K562 (cell line): ENCODE measurements at regions not wholly inside any gene's neighbourhood (a gene's known extent, or its start where the extent isn't known, plus 50 kb on each side); places are given as distances from the start of the nearest gene placed in this dataset.

Source experiments
- ATAC-seq: fragments of 200-7000 bp; cut with Tn5 transposase; 3 replicates; pipeline ENCODE4 v1.9.1; 2020; ENCODE audit warnings: moderate library complexity
- BruUV-seq: library from RNA; stranded (reverse); fragments of 400-500 nt; replicated peaks from 2 replicates; lab custom pipeline; 2021; lab: Mats Ljungman, UMichigan
- CTCF ChIA-PET: fragments of 300-600 bp; formaldehyde crosslinking; extraction: SDS; loops from one replicate; lab custom pipeline; 2021; ENCODE audit warnings: low intra/inter-chr PET ratio; lab: Yijun Ruan, JAX
- POLR2A ChIA-PET: fragments of 300-600, 350-650 bp; sonication (Branson Sonifier 250); formaldehyde crosslinking; extraction: SDS; loops from one replicate; lab custom pipeline; 2021; ENCODE audit warnings: antibody characterized with exemption, inconsistent platforms; lab: Yijun Ruan, JAX
- DNase-seq, 4 experiments: peaks; one replicate each; pipeline versions ENCODE4 v3.0.0 to v3.0.0-alpha.2; 2011 to 2018; ENCODE audit warnings: low spot score in 3 of 4, mixed read lengths in 3 of 4; ENCODE audit errors: extremely low read depth in 1 of 4
- FAIRE-seq: peaks from 2 replicates; lab custom pipeline; 2011; peaks lifted over from hg19 to GRCh38; lab: Jason Lieb, UNC
- H2AFZ ChIP-seq: 2 replicates; pipeline ENCODE4 v1.6.0; 2011; ENCODE audit warnings: low read depth, low read length, control low read depth, inconsistent platforms
- H3K27ac ChIP-seq: fragments of 200-600 bp; 3 replicates; pipeline ENCODE4 v1.8.0; 2011; ENCODE audit warnings: low read depth, mild to moderate bottlenecking, control low read depth, inconsistent platforms, low read length, moderate library complexity, mixed read lengths; ENCODE audit errors: extremely low read depth
- H3K27me3 ChIP-seq, 2 experiments: fragments of 300-600 bp in 1 of 2; 2 replicates in 1 of 2; 3 replicates in 1 of 2; pipeline versions ENCODE4 v1.6.0 to v1.8.0; 2011; ENCODE audit warnings: inconsistent platforms in 2 of 2, low read length in 2 of 2, mild to moderate bottlenecking in 1 of 2, mixed read lengths in 1 of 2, moderate library complexity in 1 of 2; ENCODE audit not compliant: control insufficient read depth in 2 of 2, insufficient read depth in 2 of 2
- H3K36me3 ChIP-seq: fragments of 300-600 bp; 3 replicates; pipeline ENCODE4 v1.8.0; 2011; ENCODE audit warnings: mild to moderate bottlenecking, low read length, inconsistent platforms; ENCODE audit not compliant: control insufficient read depth, insufficient read depth
- H3K4me1 ChIP-seq, 2 experiments: fragments of 200-600 bp in 1 of 2; replicated peaks in 1 of 2; 2 replicates in 1 of 2; 3 replicates in 1 of 2; pipeline versions ENCODE4 v1.5.1 to v1.8.0; 2011; ENCODE audit warnings: inconsistent platforms in 2 of 2, low read length in 2 of 2, mild to moderate bottlenecking in 1 of 2, mixed read lengths in 1 of 2, moderate library complexity in 1 of 2; ENCODE audit not compliant: control insufficient read depth in 2 of 2, insufficient read depth in 2 of 2
- H3K4me2 ChIP-seq: 2 replicates; pipeline ENCODE4 v1.6.1; 2011; ENCODE audit warnings: low read length, control low read depth, inconsistent platforms, mixed read lengths; ENCODE audit not compliant: insufficient read depth
- H3K4me3 ChIP-seq: fragments of 200-600 bp; sonication (generic), shearing (Covaris generic); 2 replicates; pipeline ENCODE4 v1.5.1; 2016; ENCODE audit warnings: control low read depth, inconsistent platforms
- H3K79me2 ChIP-seq: fragments of 200-600 bp; 3 replicates; pipeline ENCODE4 v1.8.0; 2011; ENCODE audit warnings: low read length, inconsistent platforms; ENCODE audit not compliant: control insufficient read depth, insufficient read depth
- H3K9ac ChIP-seq, 2 experiments: 2 replicates each; pipeline versions ENCODE4 v1.6.0 to v1.6.1; 2011; ENCODE audit warnings: low read depth in 2 of 2, low read length in 2 of 2, control low read depth in 1 of 2, inconsistent platforms in 1 of 2, mild to moderate bottlenecking in 1 of 2, mixed read lengths in 1 of 2; ENCODE audit not compliant: insufficient read depth in 1 of 2
- H3K9me1 ChIP-seq: one replicate; pipeline ENCODE4 v1.6.0; 2011; ENCODE audit warnings: inconsistent platforms, mild to moderate bottlenecking, low read length, moderate library complexity; ENCODE audit not compliant: control insufficient read depth, insufficient read depth
- H3K9me3 ChIP-seq: replicated peaks from 2 replicates; pipeline ENCODE4 v1.5.1; 2011; ENCODE audit warnings: low read depth, low read length, inconsistent platforms; ENCODE audit not compliant: control insufficient read depth, insufficient read depth
- H4K20me1 ChIP-seq: replicated peaks from 2 replicates; pipeline ENCODE4 v1.6.1; 2011; ENCODE audit warnings: low read length, inconsistent platforms, mixed read lengths; ENCODE audit not compliant: control insufficient read depth, insufficient read depth
- EHMT2 ChIP-seq: fragments of 450-650 bp; IDR thresholded peaks from 2 replicates; pipeline ENCODE4 v1.6.1; 2018; ENCODE audit warnings: antibody characterized with exemption
- WGBS: fragments of 100-300 bp; shearing (Covaris generic); methylation state at CpG from one replicate; pipeline ENCODE4 v1.1.6; 2016; ENCODE audit warnings: low coverage, mixed read lengths; ENCODE audit not compliant: insufficient coverage; ENCODE audit errors: missing lambda C conversion rate; 5-methylcytosine and 5-hydroxymethylcytosine counted together
- in situ Hi-C: fragments of 300-500 bp; cut with MboI; formaldehyde crosslinking; loops from 4 replicates; pipeline ENCODE4 v1.15.0; 2018; ENCODE audit warnings: inconsistent platforms, mixed read lengths
- intact Hi-C: fragments of 100-400 bp; cut with micrococcal nuclease; formaldehyde crosslinking; loops from 2 replicates; pipeline ENCODE4 v1.14.2; 2022
- TF ChIP-seq, protein P1 (sequence below), 2 experiments: fragments of 450-650 bp; formaldehyde crosslinking in 1 of 2; IDR thresholded peaks; 2 replicates each; pipeline versions ENCODE4 v1.4.0 to v1.6.1; 2014 to 2020; ENCODE audit warnings: mild to moderate bottlenecking in 2 of 2, borderline replicate concordance in 1 of 2, low read depth in 1 of 2
- TF ChIP-seq, protein P2 (sequence below): sonication (generic); formaldehyde crosslinking; IDR thresholded peaks from 2 replicates; pipeline ENCODE4 v1.8.1; 2023; ENCODE audit warnings: mild to moderate bottlenecking, missing genetic modification reagents

DNA sequence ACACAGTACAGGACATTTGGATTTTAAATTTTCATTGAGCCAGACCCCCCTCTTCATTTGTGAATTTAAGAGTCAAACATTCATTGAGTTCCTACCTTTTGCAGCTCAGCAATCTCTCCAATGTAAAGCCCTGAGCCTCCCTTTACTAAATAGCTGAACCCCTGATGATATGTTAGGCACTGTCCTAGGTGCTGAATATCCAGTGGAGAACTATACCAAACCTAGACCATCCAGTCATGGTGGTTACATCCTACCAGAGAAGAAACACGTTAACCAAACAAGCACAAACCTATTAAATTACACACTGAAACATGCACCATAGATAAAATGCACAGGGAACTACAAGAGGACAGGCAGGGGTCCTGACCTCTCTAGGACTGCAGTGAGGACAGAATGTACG, 1585.3 kb upstream of the TMEM132C start:
- Histone ChIP-seq H3K9ac (no peak overlapping the region), H3K4me1 (no peaks in the 10 kb centered on the region), H3K79me2 (no peaks in the 10 kb centered on the region), H3K9me3 (no peaks in the 10 kb centered on the region)
- 0% methylated on average over 2 of the region's 2 CpGs for WGBS
- intact Hi-C loops (no loop called here), in situ Hi-C loops (no loop called here)
- DNase-seq, result no peak
- no TSS peak for BruUV-seq
- no peak for ATAC-seq
- TF ChIP-seq, protein P1, sequence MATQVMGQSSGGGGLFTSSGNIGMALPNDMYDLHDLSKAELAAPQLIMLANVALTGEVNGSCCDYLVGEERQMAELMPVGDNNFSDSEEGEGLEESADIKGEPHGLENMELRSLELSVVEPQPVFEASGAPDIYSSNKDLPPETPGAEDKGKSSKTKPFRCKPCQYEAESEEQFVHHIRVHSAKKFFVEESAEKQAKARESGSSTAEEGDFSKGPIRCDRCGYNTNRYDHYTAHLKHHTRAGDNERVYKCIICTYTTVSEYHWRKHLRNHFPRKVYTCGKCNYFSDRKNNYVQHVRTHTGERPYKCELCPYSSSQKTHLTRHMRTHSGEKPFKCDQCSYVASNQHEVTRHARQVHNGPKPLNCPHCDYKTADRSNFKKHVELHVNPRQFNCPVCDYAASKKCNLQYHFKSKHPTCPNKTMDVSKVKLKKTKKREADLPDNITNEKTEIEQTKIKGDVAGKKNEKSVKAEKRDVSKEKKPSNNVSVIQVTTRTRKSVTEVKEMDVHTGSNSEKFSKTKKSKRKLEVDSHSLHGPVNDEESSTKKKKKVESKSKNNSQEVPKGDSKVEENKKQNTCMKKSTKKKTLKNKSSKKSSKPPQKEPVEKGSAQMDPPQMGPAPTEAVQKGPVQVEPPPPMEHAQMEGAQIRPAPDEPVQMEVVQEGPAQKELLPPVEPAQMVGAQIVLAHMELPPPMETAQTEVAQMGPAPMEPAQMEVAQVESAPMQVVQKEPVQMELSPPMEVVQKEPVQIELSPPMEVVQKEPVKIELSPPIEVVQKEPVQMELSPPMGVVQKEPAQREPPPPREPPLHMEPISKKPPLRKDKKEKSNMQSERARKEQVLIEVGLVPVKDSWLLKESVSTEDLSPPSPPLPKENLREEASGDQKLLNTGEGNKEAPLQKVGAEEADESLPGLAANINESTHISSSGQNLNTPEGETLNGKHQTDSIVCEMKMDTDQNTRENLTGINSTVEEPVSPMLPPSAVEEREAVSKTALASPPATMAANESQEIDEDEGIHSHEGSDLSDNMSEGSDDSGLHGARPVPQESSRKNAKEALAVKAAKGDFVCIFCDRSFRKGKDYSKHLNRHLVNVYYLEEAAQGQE (IDR thresholded peaks at IDR 0.05; ENCODE audit: borderline replicate concordance), result peak; percentile 70
- TF ChIP-seq, protein P1 (CRISPR knock-in tag; IDR thresholded peaks at IDR 0.05; ENCODE audit: low read depth), result no peak
- TF ChIP-seq EHMT2, result peak; percentile 67
- TF ChIP-seq, protein P2, sequence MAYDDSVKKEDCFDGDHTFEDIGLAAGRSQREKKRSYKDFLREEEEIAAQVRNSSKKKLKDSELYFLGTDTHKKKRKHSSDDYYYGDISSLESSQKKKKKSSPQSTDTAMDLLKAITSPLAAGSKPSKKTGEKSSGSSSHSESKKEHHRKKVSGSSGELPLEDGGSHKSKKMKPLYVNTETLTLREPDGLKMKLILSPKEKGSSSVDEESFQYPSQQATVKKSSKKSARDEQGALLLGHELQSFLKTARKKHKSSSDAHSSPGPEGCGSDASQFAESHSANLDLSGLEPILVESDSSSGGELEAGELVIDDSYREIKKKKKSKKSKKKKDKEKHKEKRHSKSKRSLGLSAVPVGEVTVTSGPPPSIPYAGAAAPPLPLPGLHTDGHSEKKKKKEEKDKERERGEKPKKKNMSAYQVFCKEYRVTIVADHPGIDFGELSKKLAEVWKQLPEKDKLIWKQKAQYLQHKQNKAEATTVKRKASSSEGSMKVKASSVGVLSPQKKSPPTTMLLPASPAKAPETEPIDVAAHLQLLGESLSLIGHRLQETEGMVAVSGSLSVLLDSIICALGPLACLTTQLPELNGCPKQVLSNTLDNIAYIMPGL (CRISPR knock-in tag), result no peak
- TF ChIP-seq, all 486 proteins: peak for 2
- Histone ChIP-seq H3K27me3 (no peaks in the 10 kb centered on the region), H3K9me1 (no peaks in the 10 kb centered on the region), H4K20me1 (no peaks in the 10 kb centered on the region), H3K4me2 (no peak overlapping the region), H3K4me3 (no peak overlapping the region), H3K36me3 (no peaks in the 10 kb centered on the region), H3K27ac (no peak overlapping the region), H2AFZ (no peak overlapping the region)
- ChIA-PET CTCF (no interaction called here), POLR2A (no interaction called here)
- FAIRE-seq, result no peak
